ENCODE measurements at regions not wholly inside any gene's neighbourhood (a gene's known extent, or its start where the extent isn't known, plus 50 kb on each side); places are given as distances from the start of the nearest gene placed in this dataset.

DNA sequence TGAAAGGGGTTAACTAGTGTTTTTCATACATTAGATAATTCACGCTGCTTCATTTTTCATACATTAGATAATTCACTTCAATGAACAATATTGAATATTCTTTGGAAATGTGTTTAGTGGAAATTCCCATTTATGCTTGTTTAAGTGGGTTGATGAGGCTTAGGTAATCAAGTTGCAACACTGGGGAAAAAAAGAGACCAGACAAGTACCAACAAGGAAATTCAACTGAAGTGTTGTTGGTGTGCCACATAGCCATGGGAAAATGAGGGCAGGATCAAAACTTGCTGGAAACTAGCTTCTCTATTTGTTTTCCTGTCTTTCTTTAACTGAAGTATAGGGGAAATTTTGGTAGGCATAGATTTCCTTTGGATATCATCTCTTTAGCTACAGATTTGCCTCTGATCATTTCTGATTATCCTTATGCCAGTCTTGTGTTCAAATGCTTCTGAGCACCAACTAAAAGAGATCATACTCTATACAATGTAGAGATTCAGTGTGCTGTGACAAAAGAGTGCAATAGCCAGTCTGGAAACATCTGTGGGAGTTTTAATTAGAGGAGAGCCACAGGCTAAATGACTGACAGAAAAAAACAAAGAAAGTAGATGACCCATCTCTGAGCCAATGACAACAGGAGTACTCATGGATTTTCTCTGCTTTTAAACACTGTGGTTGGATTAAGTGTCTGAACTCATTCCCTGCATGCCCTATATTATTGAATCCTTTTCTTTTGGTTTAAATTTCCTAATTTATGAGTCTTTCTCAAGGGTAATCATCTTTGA, 67.6 kb upstream of the CTSC start:
- no peak for DNase-seq

DNA sequence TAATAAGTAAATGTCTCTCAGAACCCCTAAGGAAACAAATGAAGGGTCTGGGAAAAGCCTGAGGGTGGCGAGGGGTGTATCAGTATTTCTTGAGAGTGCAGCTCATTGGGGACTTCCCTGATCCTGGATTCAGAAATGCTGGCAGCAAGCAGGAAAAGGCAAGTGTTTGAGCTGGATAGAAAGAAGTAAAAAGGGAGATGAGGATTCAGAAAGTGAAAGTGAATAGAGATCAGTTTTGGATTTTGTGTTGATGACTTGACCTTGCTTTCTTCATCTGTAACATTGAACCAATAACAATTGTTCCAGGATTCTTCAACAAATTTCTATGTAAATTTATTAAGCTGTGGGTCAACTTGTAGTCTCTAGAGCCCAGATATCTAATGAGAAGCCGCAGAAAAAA, 66.9 kb upstream of the CTSC start:
- no peak for DNase-seq

DNA sequence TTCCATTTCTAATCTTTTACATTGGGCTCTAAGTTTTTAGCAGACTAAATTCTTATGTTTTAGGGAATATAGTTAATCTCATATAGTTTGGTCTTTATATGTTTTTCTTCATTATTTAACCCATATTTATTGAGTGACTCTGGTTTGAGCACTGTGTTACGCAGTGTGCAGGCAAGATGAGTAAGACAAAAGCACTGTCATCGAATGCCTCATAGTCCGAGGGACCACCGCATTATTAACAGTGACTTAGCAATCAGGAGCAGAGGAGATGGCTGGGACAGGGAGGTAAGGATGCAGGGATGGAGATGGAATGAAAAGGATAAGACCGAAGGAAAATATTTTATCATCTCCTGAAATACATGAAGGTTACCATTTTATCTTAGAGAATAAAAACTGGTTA, 65.2 kb upstream of the CTSC start:
- DNase-seq: no peak

DNA sequence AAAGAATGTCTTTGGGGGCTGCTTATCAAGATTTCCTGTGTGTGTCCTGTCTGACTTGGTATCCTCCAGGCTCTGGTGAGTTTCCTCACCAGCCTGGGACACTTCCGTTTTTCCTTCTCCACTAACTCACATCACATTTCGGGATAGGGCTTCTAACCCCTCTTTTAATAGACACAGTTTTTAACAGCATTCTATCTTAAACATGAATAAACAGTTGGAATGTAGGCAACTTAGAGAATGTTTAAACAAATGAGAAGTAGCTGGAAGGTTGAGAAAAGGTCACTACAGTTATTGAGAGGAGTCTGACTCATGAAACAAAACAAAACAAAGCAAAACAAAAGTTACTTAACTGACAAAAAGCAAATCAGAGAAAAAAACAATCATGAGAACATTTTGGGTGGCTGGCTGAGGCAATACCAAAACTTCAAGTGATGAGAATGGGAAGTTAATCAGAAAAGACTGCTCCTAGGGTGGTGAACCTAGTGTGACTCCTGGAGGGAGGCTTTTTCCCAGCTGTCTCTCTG, 64.7 kb upstream of the CTSC start:
- DNase-seq: no peak

DNA sequence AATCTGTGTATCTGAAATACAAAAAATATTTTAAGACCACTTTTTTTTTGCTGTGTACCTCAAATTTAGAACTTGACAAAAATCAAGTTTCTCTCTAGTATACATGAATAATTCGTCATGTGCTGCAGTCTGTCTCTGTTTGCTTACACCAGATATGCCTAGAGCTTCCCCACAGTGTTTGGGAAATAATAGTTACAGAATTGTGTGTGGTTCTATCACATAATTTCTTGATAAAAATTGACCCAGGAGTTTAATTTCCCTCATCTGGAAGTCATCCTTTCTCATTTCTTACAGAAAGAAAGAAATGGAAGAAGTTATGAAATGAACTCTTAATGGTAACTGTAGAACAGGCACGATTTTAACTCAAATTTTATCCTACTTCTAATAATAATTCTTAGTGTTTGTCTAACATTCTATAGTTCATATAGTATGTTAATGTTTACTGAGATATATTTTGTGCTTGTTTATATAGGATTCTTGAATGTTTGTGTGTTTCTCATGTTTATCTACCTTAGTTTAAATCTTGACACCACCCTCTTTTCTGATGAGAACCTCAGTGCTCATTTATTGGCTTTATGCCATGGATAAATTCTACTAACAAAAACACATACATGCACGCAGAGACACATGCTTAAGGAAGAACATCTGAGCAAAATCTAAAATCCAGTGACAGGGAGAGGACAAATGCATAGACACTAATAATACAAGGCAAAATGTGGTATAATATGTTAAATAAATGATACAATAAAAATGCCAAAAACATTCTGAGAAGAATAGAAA, 61.4 kb upstream of the CTSC start:
- no peak for DNase-seq

DNA sequence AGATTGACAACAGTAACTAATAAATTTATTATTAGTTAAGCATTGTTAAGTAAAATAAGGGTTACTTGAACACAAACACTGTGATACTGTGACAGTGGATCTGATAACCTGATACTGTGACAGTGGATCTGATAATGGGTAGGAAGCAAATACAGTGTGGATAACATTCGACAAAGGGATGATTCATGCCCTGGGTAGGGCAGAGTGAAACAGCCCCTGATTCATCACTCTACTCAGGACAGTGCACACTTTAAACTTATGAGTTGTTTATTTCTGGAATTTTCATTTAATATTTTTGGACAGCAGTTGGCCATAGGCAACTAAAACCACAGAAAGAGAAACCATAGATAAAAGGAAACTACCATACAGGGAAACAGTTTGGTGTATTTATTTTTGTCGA, 60.8 kb upstream of the CTSC start:
- DNase-seq: no peak

DNA sequence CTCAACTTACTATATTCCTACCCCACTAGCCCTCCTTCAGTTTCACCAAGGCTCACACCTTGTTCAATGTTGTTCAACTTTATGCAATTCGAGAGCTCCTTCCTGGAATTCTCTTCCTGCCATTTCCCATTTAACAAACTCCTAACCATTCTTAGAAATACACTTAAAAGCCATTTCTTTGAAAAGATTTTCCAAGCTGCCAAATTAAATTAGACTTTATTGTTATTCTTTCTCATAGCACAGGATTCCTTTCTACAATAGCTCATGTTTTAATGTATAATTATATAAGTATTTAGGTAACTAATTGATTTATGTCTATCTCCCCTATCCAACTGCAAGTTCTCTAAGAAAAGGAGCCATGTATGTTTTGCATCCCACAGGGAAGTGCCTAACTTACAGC, 52.7 kb upstream of the CTSC start:
- DNase-seq: no peak

DNA sequence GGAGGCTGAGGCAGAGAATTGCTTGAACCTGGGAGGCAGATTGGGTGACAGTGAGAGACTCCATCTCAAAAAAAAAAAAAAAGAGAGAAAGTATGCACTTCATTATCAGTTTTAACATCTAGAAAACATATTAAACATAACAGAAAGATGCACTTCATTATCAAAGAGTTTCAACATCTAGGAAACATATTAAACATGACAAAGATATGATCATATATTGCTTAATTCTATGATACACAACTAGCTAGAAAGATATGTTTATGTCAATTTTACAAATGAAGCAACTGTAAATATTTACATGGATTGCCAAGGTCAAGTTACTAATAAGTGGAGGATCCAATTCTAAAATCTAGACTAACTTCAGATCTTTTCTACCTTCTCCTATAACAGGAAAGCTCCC, 50.4 kb upstream of the CTSC start:
- DNase-seq: no peak
